B cell (primary cell): ENCODE measurements at regions not wholly inside any gene's neighbourhood (a gene's known extent, or its start where the extent isn't known, plus 50 kb on each side); places are given as distances from the start of the nearest gene placed in this dataset.

ENCODE experiments used
- ATAC-seq: fragments of 200-7000 bp; cut with Tn5 transposase; one replicate; pipeline ENCODE4 v1.10.0; 2021; ENCODE audit warnings: low read depth, mild to moderate bottlenecking, moderate number of reproducible peaks, moderate library complexity
- CTCF ChIA-PET: fragments of 350-600 bp; sonication (Branson Sonifier 250); formaldehyde crosslinking; loops from one replicate; lab custom pipeline; 2021; ENCODE audit warnings: antibody characterized with exemption, inconsistent platforms; lab: Charles Lee
- POLR2A ChIA-PET: fragments of 350-600 bp; sonication (Branson Sonifier 250); formaldehyde crosslinking; loops from one replicate; lab custom pipeline; 2021; ENCODE audit warnings: antibody characterized with exemption; lab: Charles Lee
- DNase-seq: peaks from one replicate; pipeline ENCODE4 v3.0.0; 2013
- H2AFZ ChIP-seq: 2 replicates; pipeline ENCODE4 v1.6.1; 2012; ENCODE audit warnings: mild to moderate bottlenecking, low read depth, low read length; ENCODE audit not compliant: insufficient read depth, poor library complexity, severe bottlenecking
- H3K27ac ChIP-seq, 2 donors: 1 replicate in 1 of 2; 2 replicates in 1 of 2; pipeline ENCODE4 v1.5.1; 2012 to 2013; ENCODE audit warnings: low read length in 2 of 2, mild to moderate bottlenecking in 2 of 2, moderate library complexity in 1 of 2
- H3K27me3 ChIP-seq, 4 experiments: fragments of 200-600 bp in 1 of 4; sonication (generic) in 1 of 4; replicated peaks in 1 of 4; 1 replicate in 2 of 4; 2 replicates in 2 of 4; pipeline versions ENCODE4 v1.6.1 to v1.7.0; 2013 to 2016; ENCODE audit warnings: low read length in 3 of 4, mild to moderate bottlenecking in 2 of 4, mixed read lengths in 1 of 4, moderate library complexity in 1 of 4; ENCODE audit not compliant: insufficient read depth in 4 of 4, control insufficient read depth in 3 of 4; ENCODE audit errors: control extremely low read depth in 1 of 4
- H3K36me3 ChIP-seq, 2 experiments: replicated peaks in 1 of 2; 1 replicate in 1 of 2; 2 replicates in 1 of 2; pipeline versions ENCODE4 v1.6.1 to v1.7.1; 2013; ENCODE audit warnings: low read length in 1 of 2; ENCODE audit not compliant: insufficient read depth in 2 of 2, control insufficient read depth in 1 of 2; ENCODE audit errors: control extremely low read depth in 1 of 2, extremely low read depth in 1 of 2
- H3K4me1 ChIP-seq, 2 donors: fragments of 200-600 bp in 1 of 2; sonication (generic) in 1 of 2; 1 replicate in 1 of 2; 2 replicates in 1 of 2; pipeline versions ENCODE4 v1.5.1 to v1.6.1; 2013 to 2017; ENCODE audit warnings: low read length in 2 of 2; ENCODE audit not compliant: control insufficient read depth in 2 of 2, insufficient read depth in 2 of 2
- H3K4me2 ChIP-seq: replicated peaks from 2 replicates; pipeline ENCODE3; 2012; ENCODE audit warnings: mild to moderate bottlenecking, low read depth, low read length; ENCODE audit not compliant: poor library complexity, severe bottlenecking
- H3K4me3 ChIP-seq, 5 experiments: fragments of 200-600 bp in 1 of 5; sonication (generic) in 1 of 5; 1 replicate in 3 of 5; 2 replicates in 2 of 5; pipeline versions ENCODE4 v1.5.1 to v1.7.0; 2011 to 2016; ENCODE audit warnings: low read length in 4 of 5, mild to moderate bottlenecking in 4 of 5, low read depth in 2 of 5, control low read depth in 1 of 5, moderate library complexity in 1 of 5; ENCODE audit not compliant: insufficient read depth in 1 of 5; ENCODE audit errors: control extremely low read depth in 1 of 5, extremely low read depth in 1 of 5
- H3K79me2 ChIP-seq: fragments of 200-600 bp; sonication (generic); one replicate; pipeline ENCODE4 v1.6.0; 2016; ENCODE audit warnings: low read length; ENCODE audit not compliant: control insufficient read depth, insufficient read depth
- H3K9ac ChIP-seq: fragments of 200-600 bp; sonication (generic); 2 replicates; pipeline ENCODE4 v1.6.1; 2017; ENCODE audit warnings: mild to moderate bottlenecking, low read length, moderate library complexity
- H3K9me3 ChIP-seq, 3 donors: one replicate each; pipeline versions ENCODE4 v1.6.1 to v1.7.1; 2013; ENCODE audit warnings: low read length in 2 of 3; ENCODE audit not compliant: control insufficient read depth in 2 of 3, insufficient read depth in 1 of 3; ENCODE audit errors: control extremely low read depth in 1 of 3
- H4K20me1 ChIP-seq: 2 replicates; pipeline ENCODE4 v1.6.0; 2012; ENCODE audit warnings: mild to moderate bottlenecking, low read length; ENCODE audit not compliant: insufficient read depth, control insufficient read depth, poor library complexity, severe bottlenecking
- H3K27ac Mint-ChIP-seq: one replicate; pipeline ENCODE4 v1.8.0; 2021; ENCODE audit warnings: mixed read lengths
- H3K27me3 Mint-ChIP-seq: one replicate; pipeline ENCODE4 v1.8.0; 2021; ENCODE audit warnings: mixed read lengths
- H3K4me1 Mint-ChIP-seq: one replicate; pipeline ENCODE4 v1.8.0; 2021; ENCODE audit warnings: mixed read lengths
- H3K4me3 Mint-ChIP-seq: one replicate; pipeline ENCODE4 v1.8.0; 2021; ENCODE audit warnings: mixed read lengths
- H3K9me3 Mint-ChIP-seq: one replicate; pipeline ENCODE4 v1.8.0; 2022; ENCODE audit warnings: mixed read lengths; ENCODE audit not compliant: insufficient read depth
- CTCF ChIP-seq: fragments of 200-600 bp; IDR thresholded peaks from one replicate; pipeline ENCODE4 v1.8.0; 2022; ENCODE audit warnings: antibody characterized with exemption, mild to moderate bottlenecking
- EZH2 ChIP-seq: IDR thresholded peaks from 2 replicates; pipeline ENCODE4 v1.6.1; 2012; ENCODE audit warnings: borderline replicate concordance, low read depth, mild to moderate bottlenecking, moderate library complexity, low read length; ENCODE audit not compliant: insufficient read depth, poor library complexity, severe bottlenecking
- WGBS: methylation state at CpG from one replicate; pipeline ENCODE4 v1.1.5; 2013; ENCODE audit warnings: missing lambda C conversion rate; ENCODE audit not compliant: insufficient coverage; 5-methylcytosine and 5-hydroxymethylcytosine counted together
- intact Hi-C: fragments of 100-400 bp; cut with micrococcal nuclease; formaldehyde crosslinking; loops from one replicate; pipeline ENCODE4 v1.10.0; 2022

DNA sequence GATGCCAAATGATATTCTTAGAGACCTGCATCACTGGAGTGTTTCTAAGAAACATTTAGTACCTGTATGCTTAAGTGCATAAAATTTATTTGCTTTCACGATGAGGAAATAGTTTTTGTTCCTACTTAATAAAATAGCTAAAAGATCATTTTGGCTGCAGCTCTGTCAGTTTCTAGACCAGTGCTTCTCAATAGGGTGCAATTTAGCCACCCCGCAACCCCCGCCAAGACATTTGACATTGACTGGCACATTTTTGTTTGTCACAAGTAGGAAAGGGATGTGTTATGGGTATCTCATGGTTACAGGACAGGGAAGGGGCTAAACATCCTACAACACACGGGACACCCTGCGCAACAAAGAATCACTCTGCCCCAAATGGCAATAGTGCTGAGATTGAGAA is 335.7 kb upstream of the HSF2 start:
- POLR2A ChIA-PET: no interaction called here

GRCh38 chr6:122066200-122066599 is 333.3 kb upstream of the HSF2 start:
- intact Hi-C loops: no loop called here
- Histone ChIP-seq H3K9me3 (no peaks in the 10 kb centered on the region), H3K27me3 (no peaks in the 10 kb centered on the region), H3K9ac (no peak overlapping the region), H3K4me2 (no peak overlapping the region), H3K4me1 (no peaks in the 10 kb centered on the region), H3K27ac (no peak overlapping the region), H3K79me2 (no peaks in the 10 kb centered on the region), H2AFZ (no peak overlapping the region), H3K4me3 (no peak overlapping the region), H4K20me1 (no peaks in the 10 kb centered on the region), H3K36me3 (no peaks in the 10 kb centered on the region)
- POLR2A ChIA-PET: no interaction called here
- Mint-ChIP-seq H3K27me3 (no peaks in the 10 kb centered on the region), H3K9me3 (no peaks in the 10 kb centered on the region), H3K4me1 (no peaks in the 10 kb centered on the region), H3K4me3 (no peak overlapping the region), H3K27ac (no peak overlapping the region)
- WGBS: no CpG with 5 or more reads among the region's 4 CpGs
- no peak for DNase-seq
- no peak for ATAC-seq
- CTCF ChIA-PET: no interaction called here
- no peak for TF ChIP-seq CTCF
- TF ChIP-seq EZH2: no peak

More for the DNA sequence above, 335.7 kb upstream of the HSF2 start:
- Histone ChIP-seq H3K4me3 (no peak overlapping the region), H2AFZ (no peak overlapping the region), H3K9ac (no peak overlapping the region), H3K27ac (no peak overlapping the region), H3K4me2 (no peak overlapping the region), H4K20me1 (no peaks in the 10 kb centered on the region), H3K4me1 (no peaks in the 10 kb centered on the region), H3K79me2 (no peaks in the 10 kb centered on the region), H3K36me3 (no peaks in the 10 kb centered on the region), H3K9me3 (no peaks in the 10 kb centered on the region), H3K27me3 (no peaks in the 10 kb centered on the region)
- intact Hi-C loops: no loop called here
- Mint-ChIP-seq H3K4me3 (no peak overlapping the region), H3K9me3 (no peaks in the 10 kb centered on the region), H3K27me3 (no peaks in the 10 kb centered on the region), H3K4me1 (no peaks in the 10 kb centered on the region), H3K27ac (no peak overlapping the region)
- DNase-seq: no peak
- no peak for ATAC-seq
- no CpG with 5 or more reads among the region's 5 CpGs for WGBS
- CTCF ChIA-PET: no interaction called here
- TF ChIP-seq EZH2 (no peak), CTCF (no peak)
